ENCODE measurements at regions not wholly inside any gene's neighbourhood (a gene's known extent, or its start where the extent isn't known, plus 50 kb on each side); places are given as distances from the start of the nearest gene placed in this dataset.
"Not testable (repeated sequence)": the region's sequence is repeated elsewhere in the genome, so short reads cannot be mapped to it uniquely, and the experiment has no call there.

DNA sequence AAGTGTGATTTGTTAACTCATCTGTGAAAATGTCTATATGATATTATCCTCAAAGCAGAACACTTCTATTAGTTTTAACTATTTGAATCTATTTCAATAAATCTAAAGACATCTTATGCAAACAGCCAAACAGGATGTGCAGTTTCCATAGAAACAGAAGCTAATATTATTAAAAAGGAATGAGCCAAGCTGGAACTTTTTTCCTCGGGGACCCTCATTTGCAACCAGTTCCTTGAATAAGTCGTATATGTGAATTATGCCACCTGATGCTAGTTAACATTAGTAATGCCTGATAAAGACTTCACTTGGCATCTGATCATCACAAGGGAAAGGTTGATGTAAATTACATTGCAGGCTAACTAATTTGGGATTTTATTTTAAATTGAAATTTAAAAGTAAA is 216.9 kb upstream of the SMLR1 start:
- DNase-seq (ENCODE audit: low spot score) = no peak

DNA sequence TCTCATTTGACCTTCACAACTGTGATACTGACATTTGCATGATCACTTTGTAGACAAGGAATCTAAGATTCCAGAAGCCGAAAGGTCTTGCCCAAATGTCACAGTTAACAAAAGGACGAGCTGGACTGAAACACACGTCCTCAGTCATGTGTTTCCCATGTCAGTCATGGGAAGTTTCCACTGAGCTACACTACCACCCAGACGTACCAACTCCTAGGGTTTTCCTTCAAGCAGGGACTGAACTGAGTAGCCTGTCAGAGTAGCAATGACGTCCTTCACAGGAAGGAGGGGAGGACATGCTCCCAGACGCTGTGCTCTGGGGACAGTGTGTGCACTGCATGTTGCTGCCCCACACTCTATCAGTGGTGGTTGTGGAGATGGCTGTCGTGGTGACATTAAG is 215.8 kb upstream of the SMLR1 start:
- DNase-seq (ENCODE audit: low spot score) = no peak

DNA sequence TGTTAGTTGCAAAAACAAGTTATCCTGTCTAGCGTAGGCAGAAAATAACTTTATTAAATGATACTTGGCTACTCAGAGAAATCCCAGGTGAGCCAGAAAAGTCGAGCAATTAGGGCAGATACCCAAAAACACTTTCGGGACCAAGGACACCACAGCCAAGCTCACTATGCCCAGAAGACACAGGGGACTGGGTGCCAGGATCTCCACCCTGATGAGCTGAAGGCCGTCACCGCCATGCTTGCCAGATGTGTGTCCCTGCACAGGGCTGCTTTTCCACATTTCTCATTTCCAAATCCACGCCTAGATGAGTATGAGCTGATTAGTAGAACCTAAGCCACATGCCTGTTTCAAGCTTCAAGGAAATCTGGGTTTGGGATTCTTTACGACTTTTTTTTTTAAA is 214.0 kb upstream of the SMLR1 start:
- DNase-seq (ENCODE audit: low spot score) = no peak

DNA sequence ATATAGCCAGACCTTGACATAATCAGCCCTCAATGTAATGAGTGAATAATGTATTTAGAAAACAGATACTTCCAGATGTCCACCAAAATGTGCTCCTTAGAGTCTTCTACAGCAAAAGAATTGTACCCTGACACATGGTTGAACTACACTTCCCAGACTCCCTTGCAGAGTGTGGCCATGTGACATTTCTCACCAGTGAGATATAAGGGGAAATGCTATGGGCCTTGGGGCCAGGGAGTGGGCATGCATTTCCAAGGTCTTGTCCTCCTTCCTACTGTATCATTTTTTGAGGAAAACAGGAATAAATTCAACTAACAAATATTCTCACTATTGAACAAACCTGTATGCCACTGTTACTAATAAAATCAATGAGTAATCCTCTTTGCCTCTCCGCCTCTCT is 211.4 kb upstream of the SMLR1 start:
- DNase-seq (ENCODE audit: low spot score) = no peak

DNA sequence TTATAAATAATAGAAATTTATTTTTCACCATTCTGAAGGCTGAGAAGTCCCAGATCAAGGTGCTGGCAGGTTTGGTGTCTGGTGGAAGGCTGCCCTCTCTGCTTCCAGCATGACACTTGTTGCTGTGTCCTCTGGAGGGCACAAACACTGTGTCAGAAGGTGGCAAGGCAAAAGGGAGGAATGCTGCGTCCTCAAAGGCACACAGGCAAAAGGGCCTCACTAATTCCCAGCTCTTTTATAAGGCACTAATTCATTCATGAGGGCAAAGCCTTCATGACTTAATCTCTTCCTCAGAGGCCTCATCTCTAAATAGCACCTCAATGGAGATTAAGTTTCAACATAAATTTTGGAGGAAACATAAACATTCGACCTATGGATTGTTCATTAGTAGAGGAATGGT is 209.5 kb upstream of the SMLR1 start:
- DNase-seq (ENCODE audit: low spot score) = no peak

DNA sequence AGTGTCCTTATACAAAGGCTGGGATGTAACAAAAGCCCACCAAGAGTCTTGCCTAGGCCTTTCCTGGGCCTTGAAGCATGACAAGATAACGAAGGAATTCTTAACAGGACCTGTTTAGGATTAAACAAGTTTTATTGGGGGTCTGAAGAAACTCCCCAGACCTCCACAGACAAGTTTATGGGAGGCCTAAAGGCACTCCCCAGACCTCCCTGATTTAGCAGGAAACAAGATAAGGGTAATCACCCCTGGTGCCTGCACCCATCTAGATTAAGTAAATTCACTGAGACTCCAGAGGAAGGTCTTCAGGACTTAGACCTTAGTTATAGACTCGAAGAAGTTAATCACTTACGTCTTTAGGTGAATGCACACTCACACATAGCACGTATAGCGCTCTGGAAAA is 208.4 kb upstream of the SMLR1 start:
- not testable (repeated sequence) for DNase-seq (ENCODE audit: low spot score)

DNA sequence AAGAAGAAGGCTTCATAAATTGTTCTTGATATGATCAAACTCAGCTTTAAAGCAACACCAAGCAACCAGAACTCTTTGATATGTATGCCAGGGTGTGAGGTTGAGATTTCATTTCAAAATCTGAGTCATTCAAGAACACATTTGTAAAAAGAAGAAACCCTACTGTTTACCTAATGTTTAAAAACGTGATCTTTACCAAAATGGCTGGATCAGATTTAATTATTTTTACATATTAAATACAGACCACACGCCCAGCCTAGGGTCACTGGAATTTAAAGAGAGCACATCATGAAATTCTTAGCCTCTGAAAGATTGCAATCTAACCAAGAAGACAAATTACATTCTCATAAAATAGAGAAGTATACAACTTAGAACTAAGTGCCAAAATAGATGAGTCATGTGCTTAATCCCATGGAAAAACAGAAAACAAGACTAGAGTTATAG is 206.8 kb upstream of the SMLR1 start:
- DNase-seq (ENCODE audit: low spot score) = no peak

DNA sequence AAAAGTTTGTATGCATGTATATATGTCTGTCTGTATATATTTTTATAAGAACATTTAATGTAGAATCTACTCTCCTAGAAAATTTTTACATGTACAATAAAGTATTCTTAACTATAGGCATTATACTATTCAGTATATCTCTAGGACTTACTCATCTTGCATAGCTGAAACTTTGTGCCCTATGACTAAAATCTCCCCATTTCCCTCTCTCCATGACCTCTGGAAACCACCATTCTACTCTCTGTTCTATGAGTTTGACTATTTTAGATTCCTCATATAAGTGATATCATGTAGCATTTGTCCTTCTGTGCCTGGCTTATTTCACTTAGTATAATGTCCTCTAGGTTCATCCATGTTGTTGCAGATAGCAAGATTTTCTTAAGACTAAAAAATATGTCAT is 205.1 kb upstream of the SMLR1 start:
- no peak for DNase-seq (ENCODE audit: low spot score)

DNA sequence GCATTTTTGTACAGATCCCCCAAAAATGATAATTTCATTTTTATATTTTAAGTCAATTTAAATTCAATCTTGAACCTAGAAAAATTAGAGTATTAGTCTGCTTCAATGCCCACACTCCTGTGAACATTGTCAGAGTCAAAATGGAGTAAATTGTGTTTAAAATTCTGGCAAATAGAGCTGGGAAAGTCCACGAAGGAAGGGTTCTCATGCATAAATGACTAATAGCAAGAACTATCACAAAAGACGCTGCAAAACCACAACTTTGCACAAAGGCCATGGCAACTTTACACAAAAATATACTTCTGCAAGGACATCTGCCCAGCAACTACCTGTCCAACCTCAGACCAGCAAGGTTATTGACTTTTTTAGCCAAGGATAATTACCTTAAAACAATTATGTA is 203.2 kb upstream of the SMLR1 start:
- no peak for DNase-seq (ENCODE audit: low spot score)

DNA sequence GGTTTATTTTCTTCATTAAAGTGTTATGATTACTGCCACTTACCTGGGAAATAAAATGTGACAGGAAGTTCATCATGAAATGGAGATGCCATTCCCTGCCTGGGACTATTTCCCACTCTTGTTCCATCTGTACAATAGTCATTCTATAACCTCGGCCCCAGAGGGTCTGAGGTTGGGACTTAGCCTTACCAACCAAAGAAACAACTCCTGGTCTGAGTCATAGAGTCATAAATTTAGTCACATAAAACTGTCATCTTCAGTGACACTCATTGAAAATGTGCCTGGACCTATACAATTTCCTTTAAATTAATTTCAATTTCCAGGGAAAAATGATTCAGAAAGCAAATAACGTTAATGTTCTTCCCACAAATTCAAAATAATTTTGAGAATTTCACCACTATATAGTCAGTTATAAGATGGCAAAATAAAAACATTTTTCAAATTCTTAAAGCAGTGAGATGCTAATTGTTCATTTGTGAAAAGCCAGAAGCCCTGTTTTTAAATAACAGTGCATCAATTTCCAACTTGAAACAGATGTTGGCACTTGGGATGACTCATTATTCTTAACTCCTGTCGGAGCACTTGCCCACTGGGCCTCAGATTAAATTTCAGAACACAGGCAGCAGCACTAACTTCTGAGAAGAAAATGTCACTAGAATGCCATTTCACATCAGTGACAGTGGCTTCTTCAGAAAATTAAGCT is 201.2 kb upstream of the SMLR1 start:
- peak; percentile 70 for DNase-seq (ENCODE audit: low spot score)

DNA sequence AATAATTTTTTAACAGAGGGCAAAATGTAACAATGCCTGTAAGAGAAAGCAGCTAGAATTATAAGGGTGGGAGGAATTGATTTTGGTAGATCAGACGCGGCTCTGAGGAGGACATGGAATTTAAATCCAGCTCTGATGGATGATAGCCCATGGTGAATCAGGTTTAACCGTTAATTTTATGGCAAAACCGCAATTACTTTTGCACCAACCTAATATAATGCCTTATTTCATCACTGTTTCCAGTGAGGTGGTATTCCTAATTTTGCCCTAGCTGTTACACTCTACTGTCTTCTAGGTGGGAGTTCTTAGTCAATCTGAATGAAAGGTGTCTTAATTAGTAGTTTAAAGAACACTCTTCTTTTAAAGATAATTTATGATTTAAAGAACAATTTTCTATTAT is 198.3 kb upstream of the SMLR1 start:
- no peak for DNase-seq (ENCODE audit: low spot score)

DNA sequence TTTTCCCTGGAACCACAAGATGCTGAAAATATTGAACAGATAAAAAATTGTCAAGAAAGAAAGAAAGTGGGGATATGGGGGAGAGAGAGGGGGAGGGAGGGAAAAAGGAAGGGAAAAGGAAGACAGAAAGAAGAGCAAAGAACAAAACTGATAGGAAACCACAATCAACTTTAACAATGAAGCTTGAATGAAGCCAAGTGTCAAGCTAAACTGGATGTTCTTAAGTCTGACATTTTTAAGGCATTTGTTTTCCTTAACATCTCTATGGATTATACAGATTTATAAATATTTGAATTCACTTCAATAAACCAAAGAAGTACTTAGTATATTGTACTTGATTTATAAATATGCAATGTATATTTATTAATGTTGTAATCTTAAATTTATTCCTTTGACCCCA is 197.6 kb upstream of the SMLR1 start:
- DNase-seq (ENCODE audit: low spot score) = no peak

DNA sequence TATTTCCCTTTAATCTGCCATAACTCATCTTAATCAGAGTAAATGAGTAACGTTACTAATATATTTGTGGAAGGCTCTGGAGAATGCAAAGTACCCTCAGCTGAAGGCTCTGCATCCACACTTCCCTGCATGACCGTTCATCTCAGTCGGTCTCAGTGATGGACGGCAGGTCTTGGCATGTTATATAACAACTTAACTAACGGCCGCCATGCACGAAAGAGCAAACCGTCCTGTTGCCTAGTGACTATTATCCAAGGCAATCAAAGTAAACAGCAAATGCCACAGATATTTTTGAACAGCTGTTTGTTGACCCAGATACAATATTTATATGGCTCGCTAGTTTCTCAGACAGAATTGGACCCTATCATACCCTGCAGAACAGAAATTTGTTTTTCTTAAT is 194.9 kb upstream of the SMLR1 start:
- DNase-seq (ENCODE audit: low spot score) = peak; percentile 45

DNA sequence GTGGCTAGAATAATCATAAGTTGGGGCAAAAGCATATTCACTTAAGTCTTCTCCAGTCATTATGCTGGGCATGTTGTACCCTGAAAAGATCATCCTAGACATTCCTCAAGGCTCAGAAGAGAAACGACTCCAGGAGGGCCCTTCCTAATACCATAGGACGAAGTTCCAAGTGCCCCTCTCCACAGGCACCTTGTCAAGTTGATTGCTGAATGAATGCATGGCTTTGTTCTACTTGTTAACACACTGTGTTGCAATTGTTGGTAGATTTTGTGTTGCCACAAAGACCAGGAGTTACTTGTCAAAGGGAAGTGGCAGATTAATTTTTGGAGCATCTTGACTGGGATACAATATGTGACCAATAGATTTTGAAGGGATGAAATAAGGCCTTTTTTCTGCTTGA is 194.3 kb upstream of the SMLR1 start:
- no peak for DNase-seq (ENCODE audit: low spot score)

DNA sequence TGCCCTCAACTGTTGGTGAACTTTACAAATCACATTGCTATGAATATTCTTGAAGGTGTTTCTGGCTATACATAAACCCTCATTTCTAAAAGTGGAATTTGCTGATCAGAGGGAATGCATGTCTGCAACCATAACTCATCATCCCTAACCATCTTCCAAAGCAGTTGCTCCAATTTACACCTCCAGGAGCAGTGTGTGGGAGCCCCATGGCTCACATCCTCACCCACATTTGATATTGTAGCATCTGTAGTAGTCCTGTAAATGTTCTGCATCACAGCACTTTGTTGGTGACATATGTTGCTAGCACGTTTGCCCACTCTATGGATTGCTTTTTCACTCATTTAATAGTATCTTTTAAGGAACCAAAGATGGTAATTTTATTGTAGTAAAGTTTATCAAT is 183.8 kb upstream of the SMLR1 start:
- DNase-seq (ENCODE audit: low spot score) = no peak

DNA sequence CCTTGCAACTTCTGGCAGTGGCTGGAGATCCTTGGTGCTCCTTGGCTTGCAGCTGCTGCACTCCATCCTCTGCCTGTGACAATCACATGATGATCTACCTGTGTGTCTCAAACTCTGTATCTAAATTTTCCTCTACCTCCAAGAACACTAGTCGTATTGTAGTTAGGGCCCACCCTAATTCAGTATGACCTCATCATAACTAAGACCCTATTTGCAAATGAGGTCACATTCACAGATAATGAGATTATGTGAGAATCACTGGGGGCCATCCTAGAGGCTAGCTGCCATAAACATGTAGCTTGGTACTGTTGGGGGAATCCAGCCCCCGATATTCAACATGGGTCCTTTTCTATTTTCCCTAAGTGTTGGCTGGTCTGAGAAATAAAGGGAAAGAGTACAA is 183.0 kb upstream of the SMLR1 start:
- DNase-seq (ENCODE audit: low spot score) = no peak

DNA sequence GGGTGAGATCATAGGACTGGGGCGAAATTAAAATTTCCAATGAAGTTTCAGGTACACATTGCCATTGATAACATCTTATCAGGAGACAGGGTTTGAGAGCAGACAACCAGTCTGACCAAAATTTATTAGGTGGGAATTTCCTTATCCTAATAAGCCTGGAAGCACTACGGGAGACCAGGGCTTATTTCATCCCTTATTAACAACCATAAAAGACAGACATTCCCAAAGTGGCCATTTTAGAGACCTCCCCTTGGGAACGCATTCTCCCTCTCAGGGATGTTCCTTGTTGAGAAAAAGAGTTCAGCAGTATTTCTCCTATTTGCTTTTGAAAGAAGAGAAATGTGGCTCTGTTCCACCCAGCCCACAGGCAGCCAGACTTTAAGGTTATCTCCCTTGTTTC is 182.4 kb upstream of the SMLR1 start:
- not testable (repeated sequence) for DNase-seq (ENCODE audit: low spot score)

DNA sequence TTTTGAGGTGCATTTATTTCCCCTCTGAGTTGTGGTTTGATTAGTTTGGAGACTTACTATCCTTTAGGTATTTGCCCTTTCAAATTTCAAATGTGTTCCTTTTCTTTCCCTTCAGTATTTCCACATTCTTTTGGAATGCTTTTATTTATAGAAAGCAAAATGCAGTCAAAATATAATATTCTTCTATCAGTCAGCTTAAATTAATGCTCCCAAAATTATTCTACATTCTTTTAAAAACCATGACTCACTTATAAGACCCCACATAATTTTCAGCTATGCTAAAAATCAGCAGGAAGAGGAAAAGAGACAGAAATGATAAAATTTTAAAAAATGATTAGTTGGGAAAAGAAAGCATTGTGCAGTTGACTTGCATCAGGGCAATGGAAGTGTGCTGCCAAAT is 180.0 kb upstream of the SMLR1 start:
- no peak for DNase-seq (ENCODE audit: low spot score)

DNA sequence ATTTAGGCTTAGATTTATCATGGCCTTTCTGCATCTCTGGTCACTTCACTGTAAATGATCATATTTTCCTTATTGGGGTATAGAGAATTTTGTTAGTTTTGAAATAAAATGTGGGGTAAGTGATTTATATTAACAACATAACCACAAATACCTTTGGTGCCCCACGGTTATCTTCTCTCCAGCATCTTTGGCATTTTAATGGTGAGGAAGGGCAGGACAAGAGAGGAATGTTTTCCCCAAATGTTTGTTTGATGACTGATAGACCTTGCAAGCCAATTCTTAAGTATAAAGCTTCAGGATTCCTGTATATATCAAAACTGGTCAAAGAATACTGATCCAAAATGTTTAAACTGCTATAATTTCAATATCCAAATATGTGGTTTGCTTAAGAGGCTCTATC is 171.6 kb upstream of the SMLR1 start:
- peak; percentile 18 for DNase-seq (ENCODE audit: low spot score)

DNA sequence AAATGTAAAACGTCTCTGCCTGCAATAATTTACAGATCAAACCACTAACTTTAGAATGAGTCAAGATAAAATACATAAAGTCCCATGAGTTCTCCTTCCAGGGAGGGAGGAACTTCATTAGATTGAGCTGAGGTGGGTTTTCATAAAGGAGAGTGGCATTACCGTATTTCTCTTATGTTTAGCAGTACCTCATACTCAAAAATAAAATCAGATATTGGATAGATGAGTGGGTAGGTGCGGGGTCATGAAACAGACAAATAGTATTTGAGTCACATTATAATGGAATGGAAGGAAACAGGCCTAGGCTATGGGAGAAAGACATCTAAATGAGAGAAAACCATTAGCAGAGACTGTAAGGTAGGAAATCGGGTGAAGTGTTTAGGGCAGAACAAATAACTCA is 166.1 kb upstream of the SMLR1 start:
- DNase-seq (ENCODE audit: low spot score) = no peak

DNA sequence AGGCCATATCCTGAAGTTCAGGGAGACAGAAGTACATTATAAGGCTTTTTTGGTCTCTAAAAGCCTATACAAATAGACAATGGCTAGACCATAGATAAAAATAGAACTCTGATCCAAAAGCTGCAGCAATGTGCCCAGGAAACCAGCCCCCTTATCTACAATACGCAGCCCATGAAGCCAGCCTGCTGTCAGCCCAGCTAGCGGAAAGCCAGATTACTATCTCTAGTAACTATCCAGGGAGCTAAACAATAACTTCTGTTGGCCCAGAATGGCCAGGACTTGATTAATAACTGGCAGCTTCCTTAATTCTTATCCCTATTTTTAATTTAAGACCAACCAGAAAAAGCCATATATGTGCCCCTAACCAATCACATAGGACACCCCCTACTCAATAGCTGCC is 160.4 kb upstream of the SMLR1 start:
- DNase-seq (ENCODE audit: low spot score) = no peak

DNA sequence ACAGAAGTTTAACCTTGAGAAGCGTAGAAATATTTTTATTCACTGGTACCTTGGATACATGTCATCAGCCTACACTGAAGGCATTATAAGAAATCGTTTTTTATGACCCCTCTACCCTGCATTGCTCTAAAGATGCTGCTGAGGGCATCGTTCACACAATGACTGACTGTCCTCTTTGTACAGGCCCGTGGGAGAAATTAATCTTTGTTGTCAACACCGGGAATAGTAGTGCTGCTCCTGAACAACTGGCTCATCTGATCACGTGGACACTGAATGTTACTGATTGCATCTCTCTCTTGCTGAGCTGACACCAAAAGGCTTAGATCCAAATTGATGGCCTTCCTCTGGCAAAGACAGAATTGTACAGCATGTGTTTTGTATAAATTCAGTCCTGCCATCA is 157.1 kb upstream of the SMLR1 start:
- no peak for DNase-seq (ENCODE audit: low spot score)

DNA sequence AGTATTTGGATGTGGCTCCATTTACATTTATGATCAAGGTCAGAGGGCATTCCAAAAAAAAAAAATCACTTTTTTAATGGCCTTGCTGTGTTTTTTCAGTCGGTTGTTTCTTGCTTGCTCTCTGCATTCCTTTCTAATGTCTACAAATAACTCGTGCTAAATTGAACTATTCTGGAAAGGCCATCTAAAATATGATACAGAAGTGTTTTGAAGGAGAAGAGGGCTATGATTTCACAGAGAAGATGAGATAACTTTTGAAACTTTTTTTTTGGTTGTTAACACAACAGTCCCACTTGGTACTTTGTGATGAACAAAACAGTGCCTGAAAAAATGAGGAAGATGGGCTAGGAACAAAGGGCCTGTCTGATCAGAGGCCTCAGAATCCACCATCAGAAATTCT is 156.1 kb upstream of the SMLR1 start:
- DNase-seq (ENCODE audit: low spot score) = peak; percentile 11

DNA sequence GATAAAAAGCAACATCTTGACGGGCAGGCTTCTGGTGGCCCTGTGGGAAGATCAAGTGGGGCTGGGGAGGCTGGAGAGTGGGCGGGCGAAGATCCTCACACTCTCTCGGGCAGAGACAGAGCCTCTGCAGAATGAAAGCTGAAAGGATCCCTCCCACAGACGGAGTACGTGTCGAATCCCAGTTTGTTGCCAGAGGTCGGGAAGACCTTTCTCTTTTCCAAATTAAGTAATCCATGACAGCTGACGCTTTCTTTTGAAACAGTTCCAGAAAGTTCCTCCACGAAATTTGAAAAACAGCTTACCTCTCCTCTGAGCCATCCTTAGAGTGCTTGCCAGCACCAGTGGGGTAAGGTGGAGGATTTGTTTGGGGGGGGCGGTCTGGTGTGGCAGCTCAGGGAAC is 155.6 kb upstream of the SMLR1 start:
- DNase-seq (ENCODE audit: low spot score) = no peak

DNA sequence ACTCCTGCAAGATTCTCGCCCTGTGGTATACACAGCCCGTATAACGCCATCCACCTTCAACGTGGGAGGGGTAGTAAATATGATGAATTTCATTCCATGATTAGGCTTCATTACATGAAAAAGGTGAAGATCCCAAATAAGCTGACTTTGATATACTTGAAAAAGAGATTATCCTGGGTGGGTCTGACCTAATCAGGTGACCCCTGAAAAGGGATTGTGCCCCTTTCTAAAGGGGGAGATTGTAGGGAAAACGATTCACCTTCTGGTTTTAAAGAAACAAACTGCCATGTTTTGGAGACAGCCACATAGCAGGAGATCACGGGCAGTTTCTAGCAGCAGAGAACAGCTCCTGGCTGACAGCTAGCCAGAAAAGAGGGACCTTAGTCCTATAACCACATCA is 155.1 kb upstream of the SMLR1 start:
- no peak for DNase-seq (ENCODE audit: low spot score)

Measured in AG08395 (cell line).